Stimulated activated CD8-positive, alpha-beta memory T cell treated with anti-CD3 and anti-CD28 coated beads, Interleukin-12 subunit alpha, Interleukin-12 subunit beta, amount 100 ng/mL, for 1 hour (primary cell): ENCODE measurements at regions not wholly inside any gene's neighbourhood (a gene's known extent, or its start where the extent isn't known, plus 50 kb on each side); places are given as distances from the start of the nearest gene placed in this dataset.

ENCODE experiments used
- DNase-seq: peaks from one replicate; pipeline ENCODE4 v3.0.0-alpha.2; 2020; ENCODE audit warnings: low read depth

- no peak for DNase-seq
Observed at GRCh38 chr3:66692042-66692765, 191.4 kb upstream of the LRIG1 start.

DNA sequence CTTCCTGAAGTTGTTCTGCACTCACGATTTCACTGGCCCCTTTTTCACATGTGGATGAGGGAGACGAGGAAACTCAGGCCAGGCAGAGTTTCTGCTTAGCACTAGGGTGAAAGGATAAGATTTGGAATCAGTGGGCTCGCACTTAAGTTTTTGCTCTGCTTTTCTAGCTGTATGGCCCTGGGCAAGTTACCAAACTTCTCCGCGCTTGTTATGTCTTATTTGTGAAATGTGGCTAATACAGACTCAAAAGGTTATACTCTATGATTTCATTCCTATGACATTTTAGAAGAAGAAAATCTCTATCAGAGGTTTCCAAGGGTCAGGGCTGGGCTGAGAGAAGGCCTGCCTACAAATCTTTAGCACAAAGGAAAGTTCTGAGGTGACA, 191.9 kb upstream of the LRIG1 start:
- DNase-seq = no peak

- DNase-seq = no peak
Observed at GRCh38 chr3:66693461-66694031, 192.7 kb upstream of the LRIG1 start.

GRCh38 chr3:66702126-66702525, 201.3 kb upstream of the LRIG1 start:
- DNase-seq = no peak

- no peak for DNase-seq
Observed at GRCh38 chr3:66703501-66703900, 202.7 kb upstream of the LRIG1 start.

- no peak for DNase-seq
Observed at GRCh38 chr3:66705076-66705475, 204.3 kb upstream of the LRIG1 start.

DNA sequence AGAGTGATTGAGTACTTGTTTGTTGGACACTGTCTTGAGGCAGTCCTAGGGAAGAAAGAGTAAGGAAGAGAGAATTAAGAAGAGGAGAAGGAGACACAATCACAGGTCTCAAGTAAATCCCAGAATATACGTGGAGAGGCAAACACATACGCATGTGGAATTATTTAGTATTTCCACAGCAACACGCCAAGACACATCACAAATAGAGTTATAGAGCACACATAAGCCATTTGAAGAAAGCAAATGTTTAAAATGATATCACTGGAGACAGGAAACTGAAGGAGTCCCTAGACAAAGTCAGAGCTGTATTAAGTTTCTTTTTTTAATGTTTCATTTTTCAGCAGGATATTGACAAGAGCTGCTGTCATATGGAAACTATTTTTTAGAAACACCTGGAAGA, 206.1 kb upstream of the LRIG1 start:
- no peak for DNase-seq

DNA sequence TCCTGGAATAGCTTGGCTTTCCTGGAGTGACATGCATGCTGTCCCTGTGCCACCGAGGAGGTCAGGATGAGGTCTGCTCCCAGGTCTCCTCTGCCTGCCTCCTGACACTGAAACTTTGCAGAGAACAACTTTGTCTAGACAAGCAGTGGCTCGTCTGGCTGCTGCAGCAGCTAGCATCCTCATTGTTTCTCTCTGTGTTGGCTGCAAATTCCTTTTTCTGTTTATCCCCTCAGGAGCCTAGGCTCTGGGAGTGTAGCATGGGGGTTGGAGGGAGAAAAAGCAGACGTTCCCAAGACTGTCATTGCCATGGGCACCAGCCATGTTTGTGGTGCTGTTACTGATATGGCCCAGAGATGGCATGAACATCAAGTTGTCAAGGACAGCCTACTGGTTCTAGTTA, 208.7 kb upstream of the LRIG1 start:
- DNase-seq = no peak

- no peak for DNase-seq
Observed at GRCh38 chr3:66712210-66712609, 211.4 kb upstream of the LRIG1 start.

DNA sequence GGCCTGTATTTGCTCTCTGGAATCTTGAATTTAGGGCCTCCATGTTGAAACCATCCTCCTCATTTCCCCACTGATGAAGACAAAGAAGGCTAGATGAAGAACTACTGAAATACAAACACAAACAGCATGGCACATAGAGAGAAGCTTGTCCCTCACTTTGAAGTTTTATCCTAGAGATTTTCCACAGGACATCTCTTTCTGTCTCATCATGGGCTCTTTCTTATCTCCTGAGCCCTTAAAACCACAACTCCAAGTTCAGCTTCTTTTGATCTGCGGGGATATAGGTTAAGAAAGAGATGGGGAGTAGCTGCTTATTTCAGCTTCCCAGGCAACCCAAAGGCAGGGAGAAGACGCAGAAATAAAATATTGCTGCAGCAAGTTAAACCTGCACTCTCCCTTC, 213.1 kb upstream of the LRIG1 start:
- DNase-seq = no peak

DNA sequence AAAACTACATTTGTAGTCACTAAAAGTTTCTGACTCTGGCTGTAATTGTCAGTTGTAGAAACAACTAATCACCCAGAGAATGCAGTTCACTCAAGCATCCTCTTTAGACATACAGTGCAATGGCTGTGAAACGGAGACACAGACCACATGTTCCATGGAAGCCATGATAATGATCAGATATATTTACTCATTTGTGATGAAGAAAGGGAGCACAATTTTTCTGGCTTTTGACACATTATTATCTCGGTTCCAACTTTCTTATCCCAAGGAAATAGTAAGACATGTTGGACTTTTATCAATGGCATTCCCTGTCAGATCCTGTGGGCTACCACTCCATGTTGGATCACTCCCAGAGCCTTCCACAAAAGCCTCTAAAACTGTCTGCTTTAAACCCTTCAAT, 215.0 kb upstream of the LRIG1 start:
- DNase-seq = no peak

DNA sequence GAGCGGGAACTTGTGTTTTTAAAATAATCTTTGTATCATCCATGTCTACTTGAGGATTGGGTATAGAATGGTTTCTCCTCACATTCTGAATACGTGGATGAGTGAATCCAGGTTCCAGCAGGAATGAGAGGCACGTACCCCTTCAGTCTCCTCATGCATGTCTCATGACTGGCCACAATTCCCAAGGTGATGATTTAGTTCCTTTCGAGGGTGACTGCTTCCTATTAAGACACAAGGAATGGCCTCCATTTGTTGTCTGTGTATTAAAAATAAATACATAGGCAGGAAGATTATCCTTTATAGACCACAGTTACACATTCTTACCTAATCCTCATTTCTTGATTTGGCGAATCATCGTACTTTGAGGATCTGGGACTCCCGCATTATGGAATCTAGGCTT, 217.0 kb upstream of the LRIG1 start:
- DNase-seq = no peak

DNA sequence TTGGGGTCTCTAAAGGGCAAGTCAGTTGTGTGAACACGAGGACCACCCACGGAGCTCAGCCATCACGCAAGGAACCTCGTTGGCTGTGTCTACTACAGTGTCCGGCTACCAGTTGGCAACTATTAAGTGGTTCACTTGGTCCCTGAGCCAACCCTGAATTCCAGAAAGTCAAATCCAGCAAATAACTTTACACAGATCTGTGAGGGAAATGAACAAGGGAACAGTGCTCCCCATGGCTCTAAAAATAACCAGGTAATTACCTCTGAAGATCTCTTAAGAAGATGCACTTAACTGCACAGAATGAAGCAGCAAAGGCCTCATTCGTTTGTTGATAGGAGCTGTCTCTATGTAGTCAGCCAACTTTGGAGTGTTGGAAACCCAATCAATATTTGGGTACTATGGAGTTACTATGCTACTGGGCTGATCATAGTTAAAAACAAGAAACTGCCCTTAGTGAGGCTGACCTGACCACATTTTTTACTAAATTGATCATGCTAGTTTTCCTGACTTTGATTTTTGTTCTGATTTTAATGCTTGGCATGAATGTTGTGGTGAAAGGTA, 219.1 kb upstream of the LRIG1 start:
- DNase-seq = no peak

DNA sequence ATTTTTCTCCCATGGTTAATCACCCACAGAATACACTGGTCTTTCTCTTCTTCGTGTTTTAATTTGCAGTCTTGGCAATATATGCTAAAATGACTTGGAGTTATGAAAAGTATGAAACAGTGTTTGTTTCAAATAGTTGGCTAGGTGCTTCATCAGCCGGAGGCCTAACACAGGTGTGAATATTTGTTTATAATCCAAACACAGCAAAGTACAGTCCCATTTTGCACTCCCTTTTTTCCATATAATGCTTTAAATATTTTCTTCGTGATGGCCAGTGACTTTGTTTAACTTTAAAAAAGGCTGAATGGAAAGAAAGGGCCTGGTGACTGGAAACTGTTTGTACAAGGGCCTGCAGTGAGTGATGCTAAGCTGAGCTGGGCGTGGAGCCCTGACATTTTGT, 219.7 kb upstream of the LRIG1 start:
- no peak for DNase-seq

DNA sequence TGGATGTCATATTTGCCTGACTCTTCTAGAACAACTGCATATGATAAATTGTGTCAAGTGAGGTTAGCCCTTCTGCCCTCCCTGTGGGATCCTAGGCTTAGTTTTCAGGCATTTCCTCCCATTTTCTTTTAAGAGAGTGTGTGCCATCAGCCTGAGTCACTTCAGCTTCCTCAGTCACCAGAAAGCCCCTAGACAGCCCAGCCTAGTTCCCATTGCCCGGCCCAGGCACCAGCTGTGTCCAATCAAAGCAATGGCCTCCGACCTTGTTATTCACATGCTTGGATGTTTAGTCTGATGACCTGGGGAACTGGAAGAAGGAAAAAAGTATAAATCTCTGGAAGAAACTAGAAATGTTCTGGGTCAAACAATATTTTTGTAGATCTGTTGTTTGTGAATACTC, 221.9 kb upstream of the LRIG1 start:
- DNase-seq = no peak

- no peak for DNase-seq
Observed at GRCh38 chr3:66723231-66723630, 222.4 kb upstream of the LRIG1 start.

DNA sequence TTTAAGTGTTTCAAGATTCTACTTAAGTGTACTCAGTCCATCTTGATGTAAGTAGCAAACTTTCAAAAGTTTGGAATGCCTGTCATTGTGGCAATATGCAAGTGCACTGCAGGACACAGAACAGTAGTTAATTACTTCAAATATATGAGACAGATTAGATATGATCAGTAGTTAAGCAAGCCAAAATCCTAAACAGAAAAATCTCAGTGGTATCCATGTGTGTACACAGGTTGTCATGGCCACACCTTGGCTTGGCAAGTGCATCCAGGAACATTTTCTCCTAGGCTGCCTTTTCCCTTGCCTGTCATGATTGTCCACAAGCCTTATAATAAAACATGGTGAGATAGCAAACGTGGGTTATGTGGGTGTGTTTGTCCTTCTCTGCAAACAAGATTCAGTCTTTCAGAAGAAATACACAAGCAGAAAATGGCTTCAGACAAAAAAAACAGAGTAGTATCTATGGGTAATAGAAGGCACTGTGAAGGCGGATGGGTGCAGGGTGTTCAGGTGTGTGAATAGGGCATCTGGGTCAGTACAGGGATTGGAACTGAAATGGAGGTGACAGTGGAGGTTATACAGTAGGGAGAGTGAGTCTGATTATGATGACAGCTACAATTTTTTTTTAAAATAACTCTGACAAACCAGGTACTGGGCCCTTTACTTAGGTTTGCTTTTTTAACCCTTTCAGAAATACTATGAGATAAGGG, 229.0 kb upstream of the LRIG1 start:
- no peak for DNase-seq

DNA sequence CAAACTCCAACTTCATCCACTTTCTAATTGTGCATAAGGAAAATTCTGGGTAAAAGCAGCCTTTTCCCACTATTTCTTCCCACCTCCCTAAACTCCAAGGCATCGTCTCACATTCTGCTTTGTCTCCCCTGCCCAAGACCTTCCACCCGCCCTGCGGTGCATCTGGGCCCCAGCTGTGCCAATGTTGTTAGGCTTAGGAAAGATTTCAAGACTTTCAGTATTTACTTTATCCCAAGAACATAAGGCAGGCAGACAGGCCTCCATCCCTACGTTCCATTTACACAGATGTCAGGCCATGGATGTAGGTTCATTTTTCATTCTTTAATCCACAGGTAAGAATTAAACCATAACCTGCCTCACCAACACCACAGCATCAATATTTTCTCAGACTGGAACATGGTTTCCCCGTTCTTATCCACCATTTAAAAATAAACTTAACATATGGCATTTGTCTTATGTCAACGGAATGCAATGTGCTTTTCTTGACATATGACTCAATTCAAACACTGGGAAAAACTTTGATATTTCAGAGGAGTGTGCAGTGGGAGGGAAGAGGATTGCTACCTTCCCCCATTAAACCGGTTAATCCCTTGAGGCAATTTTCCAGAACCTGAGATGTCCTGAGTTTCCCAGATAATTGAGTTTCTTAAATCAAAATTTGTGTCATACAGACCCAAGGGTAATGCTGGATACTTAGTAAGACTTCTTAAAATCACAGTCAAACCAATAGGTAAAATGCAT, 238.0 kb upstream of the LRIG1 start:
- DNase-seq = no peak

GRCh38 chr3:66740260-66740659, 239.4 kb upstream of the LRIG1 start:
- DNase-seq = no peak

DNA sequence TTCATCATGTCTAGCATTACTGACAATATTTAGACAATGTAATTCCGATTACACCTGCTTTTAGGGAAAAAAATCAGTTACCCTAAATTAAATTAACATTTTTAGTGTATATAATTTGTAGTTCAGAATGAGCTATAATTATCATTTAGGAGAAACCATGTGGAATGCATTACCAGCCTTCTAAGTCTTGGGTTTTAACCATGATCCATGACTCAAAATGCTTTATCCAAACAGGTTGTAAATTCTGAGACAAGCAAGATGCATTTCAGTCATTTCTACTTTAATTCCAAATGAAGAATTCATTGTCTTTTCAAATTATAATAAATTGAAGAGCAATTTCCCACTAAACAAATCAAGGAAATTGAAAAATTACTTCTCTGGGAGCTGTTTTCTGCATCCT, 243.7 kb upstream of the LRIG1 start:
- DNase-seq = no peak

GRCh38 chr3:66744986-66745385, 244.2 kb upstream of the LRIG1 start:
- DNase-seq = no peak

DNA sequence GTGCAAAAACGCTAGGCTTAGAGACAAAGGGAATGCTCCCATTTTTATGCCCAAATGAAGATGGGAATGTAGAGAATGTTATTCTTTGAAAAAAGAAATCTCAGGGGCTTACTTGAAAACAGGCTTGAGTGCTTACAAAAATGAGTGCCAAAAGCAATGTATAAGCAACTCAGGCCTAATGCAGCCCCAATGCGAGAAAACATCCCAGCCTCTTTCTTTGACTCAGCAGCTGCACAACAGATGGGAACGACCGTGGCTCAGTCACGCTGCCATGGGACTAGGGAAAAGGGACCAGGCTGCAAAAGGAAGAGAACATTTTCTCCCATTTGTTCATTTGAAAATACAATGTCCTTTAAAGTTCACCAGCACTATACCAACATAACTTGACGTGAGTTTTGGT, 246.4 kb upstream of the LRIG1 start:
- no peak for DNase-seq

- no peak for DNase-seq
Observed at GRCh38 chr3:66747696-66748095, 246.9 kb upstream of the LRIG1 start.
